HEK293 (cell line): ENCODE measurements at regions not wholly inside any gene's neighbourhood (a gene's known extent, or its start where the extent isn't known, plus 50 kb on each side); places are given as distances from the start of the nearest gene placed in this dataset.

Experiments
- CTCF ChIA-PET: fragments of 350-600 bp; formaldehyde crosslinking; extraction: SDS; loops from one replicate; lab custom pipeline; 2021; ENCODE audit warnings: antibody characterized with exemption; lab: Yijun Ruan, JAX
- POLR2A ChIA-PET: fragments of 300-600 bp; formaldehyde crosslinking; extraction: SDS; loops from one replicate; lab custom pipeline; 2020; ENCODE audit warnings: antibody characterized with exemption, inconsistent platforms; lab: Yijun Ruan, JAX
- H3K27ac ChIP-seq: fragments of 200-500 bp; sonication (Bioruptor generic); 2 replicates; pipeline ENCODE4 v1.5.1; 2014; ENCODE audit warnings: low read depth, low read length, control low read depth, inconsistent platforms; ENCODE audit errors: extremely low read depth
- H3K36me3 ChIP-seq, 2 experiments: fragments of 200-500 bp in 1 of 2; sonication (Bioruptor generic) in 1 of 2; 1 replicate in 1 of 2; 2 replicates in 1 of 2; pipeline ENCODE4 v1.5.1; 2014 to 2017; ENCODE audit warnings: inconsistent platforms in 2 of 2, low read length in 2 of 2; ENCODE audit not compliant: control insufficient read depth in 2 of 2, insufficient read depth in 1 of 2
- H3K4me1 ChIP-seq: fragments of 200-500 bp; sonication (Bioruptor generic); 2 replicates; pipeline ENCODE4 v1.5.1; 2014; ENCODE audit warnings: mild to moderate bottlenecking, low read length, inconsistent platforms; ENCODE audit not compliant: control insufficient read depth, insufficient read depth
- H3K4me3 ChIP-seq: 2 replicates; pipeline ENCODE4 v1.5.1; 2011; ENCODE audit warnings: low read depth, mild to moderate bottlenecking, control low read depth, low read length, moderate library complexity
- H3K9me3 ChIP-seq: fragments of 200-500 bp; sonication (Bioruptor generic); 2 replicates; pipeline ENCODE4 v1.5.1; 2014; ENCODE audit warnings: low read depth, low read length, inconsistent platforms; ENCODE audit not compliant: control insufficient read depth, insufficient read depth
- PRDM4 ChIP-seq: fragments of 450-650 bp; formaldehyde crosslinking; IDR thresholded peaks from 2 replicates; pipeline ENCODE4 v1.5.1; 2017; ENCODE audit warnings: missing biosample characterization, missing genetic modification characterization
- ZBTB17 ChIP-seq: fragments of 450-650 bp; formaldehyde crosslinking; IDR thresholded peaks from 2 replicates; pipeline ENCODE4 v1.5.1; 2016; ENCODE audit warnings: missing biosample characterization, missing genetic modification characterization
- ZNF157 ChIP-seq: fragments of 450-650 bp; formaldehyde crosslinking; IDR thresholded peaks from 2 replicates; pipeline ENCODE4 v1.5.1; 2016; ENCODE audit warnings: missing biosample characterization, missing genetic modification characterization
- ZNF214 ChIP-seq: fragments of 450-650 bp; formaldehyde crosslinking; IDR thresholded peaks from 2 replicates; pipeline ENCODE4 v1.5.1; 2017; ENCODE audit warnings: missing biosample characterization, mild to moderate bottlenecking, missing genetic modification characterization, borderline replicate concordance
- ZNF266 ChIP-seq: fragments of 450-650 bp; formaldehyde crosslinking; IDR thresholded peaks from 2 replicates; pipeline ENCODE4 v1.5.1; 2016; ENCODE audit warnings: missing biosample characterization, missing genetic modification characterization, low read depth
- ZNF394 ChIP-seq: fragments of 450-650 bp; formaldehyde crosslinking; IDR thresholded peaks from 2 replicates; pipeline ENCODE4 v1.5.1; 2016; ENCODE audit warnings: missing biosample characterization, missing genetic modification characterization, mild to moderate bottlenecking, moderate library complexity, borderline replicate concordance
- ZNF426 ChIP-seq: fragments of 450-650 bp; formaldehyde crosslinking; IDR thresholded peaks from 2 replicates; pipeline ENCODE4 v1.5.1; 2017; ENCODE audit warnings: missing biosample characterization, missing genetic modification characterization, mild to moderate bottlenecking, inconsistent platforms, moderate library complexity
- ZNF518A ChIP-seq: fragments of 450-650 bp; formaldehyde crosslinking; conservative IDR thresholded peaks from 2 replicates; pipeline ENCODE4 v1.5.1; 2016; ENCODE audit warnings: low read depth, missing biosample characterization, missing genetic modification characterization
- ZNF555 ChIP-seq: fragments of 450-650 bp; formaldehyde crosslinking; conservative IDR thresholded peaks from 2 replicates; pipeline ENCODE4 v1.5.1; 2017; ENCODE audit warnings: missing biosample characterization, mild to moderate bottlenecking, missing genetic modification characterization, inconsistent platforms
- ZNF580 ChIP-seq: fragments of 450-650 bp; formaldehyde crosslinking; IDR thresholded peaks from 2 replicates; pipeline ENCODE4 v1.5.1; 2016; ENCODE audit warnings: missing biosample characterization, missing genetic modification characterization
- ZNF623 ChIP-seq: fragments of 450-650 bp; formaldehyde crosslinking; IDR thresholded peaks from 2 replicates; pipeline ENCODE4 v1.5.1; 2016; ENCODE audit warnings: missing biosample characterization, missing genetic modification characterization
- ZNF747 ChIP-seq: fragments of 450-650 bp; formaldehyde crosslinking; IDR thresholded peaks from 2 replicates; pipeline ENCODE4 v1.5.1; 2016; ENCODE audit warnings: missing biosample characterization, missing genetic modification characterization
- ZNF843 ChIP-seq: fragments of 450-650 bp; formaldehyde crosslinking; IDR thresholded peaks from 2 replicates; pipeline ENCODE4 v1.5.1; 2016; ENCODE audit warnings: missing biosample characterization, missing genetic modification characterization
- ZSCAN16 ChIP-seq: fragments of 450-650 bp; formaldehyde crosslinking; IDR thresholded peaks from 2 replicates; pipeline ENCODE4 v1.5.1; 2016; ENCODE audit warnings: missing biosample characterization, missing genetic modification characterization
- ZSCAN30 ChIP-seq: fragments of 450-650 bp; IDR thresholded peaks from 2 replicates; pipeline ENCODE4 v1.5.1; 2018; ENCODE audit warnings: missing biosample characterization, mild to moderate bottlenecking, missing genetic modification characterization, moderate library complexity
- ZXDB ChIP-seq: fragments of 450-650 bp; formaldehyde crosslinking; IDR thresholded peaks from 2 replicates; pipeline ENCODE4 v1.5.1; 2016; ENCODE audit warnings: missing biosample characterization, missing genetic modification characterization

GRCh38 chr21:41655259-41655658 is 111.6 kb downstream of the RIPK4 start:
- no peaks in the 10 kb centered on the region for H3K36me3 ChIP-seq
- TF ChIP-seq ZNF580 (tag by site-specific recombination) = no peak
- no peak for TF ChIP-seq ZSCAN30
- TF ChIP-seq ZNF426 (tag by site-specific recombination) = peak; percentile 34
- TF ChIP-seq ZSCAN16 (tag by site-specific recombination) = no peak
- TF ChIP-seq ZNF623 (tag by site-specific recombination) = peak; percentile 27; the same call in 1 of the 2 replicates
- no peak for TF ChIP-seq ZNF157 (tag by site-specific recombination)
- TF ChIP-seq ZNF747 (tag by site-specific recombination) = no peak
- TF ChIP-seq ZNF555 (tag by site-specific recombination) = peak; percentile 23; the same call in 1 of the 2 replicates
- TF ChIP-seq ZBTB17 (tag by site-specific recombination) = no peak
- no peak for TF ChIP-seq ZXDB (tag by site-specific recombination)
- no peak for TF ChIP-seq ZNF214
- TF ChIP-seq ZNF518A = peak; percentile 50; the same call in 1 of the 2 replicates
- TF ChIP-seq ZNF266 (tag by site-specific recombination) = no peak
- TF ChIP-seq PRDM4 = no peak
- peak; percentile 52; the same call in 1 of the 2 replicates for TF ChIP-seq ZNF394 (tag by site-specific recombination)
- no peaks in the 10 kb centered on the region for H3K9me3 ChIP-seq
- ChIA-PET CTCF (interaction anchor here (0.6 to 1.2 kb wide), 3 partner anchors 162 to 1247 kb away, joined by 3 to 5 read pairs (median 4); no protein-coding TSS in a partner anchor), POLR2A (no interaction called here)
- H3K4me1 ChIP-seq = no peaks in the 10 kb centered on the region
- no peak overlapping the region for H3K27ac ChIP-seq
- no peak overlapping the region for H3K4me3 ChIP-seq

GRCh38 chr21:41653954-41654491 is 112.8 kb downstream of the RIPK4 start:
- TF ChIP-seq ZNF843 (tag by site-specific recombination) (no peak), ZNF157 (tag by site-specific recombination) (peak; percentile 63; the same call in 1 of the 2 replicates)
- Histone ChIP-seq H3K4me1 (no peaks in the 10 kb centered on the region), H3K9me3 (no peaks in the 10 kb centered on the region), H3K4me3 (no peak overlapping the region), H3K36me3 (no peaks in the 10 kb centered on the region), H3K27ac (no peak overlapping the region)
- ChIA-PET CTCF (interaction anchor here (0.5 to 1.8 kb wide), 4 partner anchors 22 to 371 kb away, joined by 3 to 4 read pairs (median 4); no protein-coding TSS in a partner anchor), POLR2A (no interaction called here)
